GM18868 (cell line): ENCODE measurements at regions not wholly inside any gene's neighbourhood (a gene's known extent, or its start where the extent isn't known, plus 50 kb on each side); places are given as distances from the start of the nearest gene placed in this dataset.

ENCODE experiments used
- ATAC-seq: cut with Tn5 transposase; IDR thresholded peaks from one replicate; pipeline ENCODE4 v1.9.1; 2021; ENCODE audit warnings: mild to moderate bottlenecking, moderate library complexity; ENCODE audit not compliant: unreplicated experiment

DNA sequence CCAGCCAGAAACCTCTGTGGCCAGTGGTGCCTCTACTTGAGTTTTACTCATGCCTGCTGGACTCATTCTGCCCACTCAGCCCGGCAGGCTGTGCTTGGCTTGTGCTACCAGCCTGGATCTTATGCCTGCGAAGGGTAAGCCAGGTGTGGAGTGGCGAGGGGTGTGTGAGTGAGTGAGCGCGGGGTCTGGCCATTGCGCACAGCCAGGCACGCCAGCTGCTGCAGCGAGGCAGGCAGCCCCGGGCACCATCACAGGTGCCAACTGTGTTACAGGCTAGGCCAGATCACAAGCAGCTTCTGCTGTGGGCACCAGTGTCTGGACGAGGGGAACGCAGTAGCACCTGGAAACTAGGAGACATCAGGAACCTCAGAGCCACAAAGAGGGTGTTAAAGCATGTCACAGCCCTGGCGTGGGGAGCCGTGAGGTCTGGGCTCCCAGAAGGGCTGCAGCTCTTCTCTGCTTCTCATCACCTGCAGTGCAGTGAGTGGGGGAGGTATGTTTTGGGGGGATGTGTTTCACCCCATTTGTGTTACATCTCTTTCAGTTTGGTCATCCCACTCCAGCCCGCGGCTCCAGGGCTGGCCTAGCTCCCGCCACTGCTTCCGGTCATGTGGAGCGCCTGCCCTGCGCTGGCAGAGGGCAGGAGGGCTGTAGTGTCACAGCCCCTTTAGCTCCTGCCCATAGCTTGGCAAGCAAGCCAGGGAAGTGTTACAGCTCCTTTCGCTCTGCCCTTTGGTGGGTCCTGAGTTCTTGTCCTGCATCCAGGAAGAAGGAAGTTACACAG, 379.7 kb upstream of the IMPG1 start:
- no peak for ATAC-seq

DNA sequence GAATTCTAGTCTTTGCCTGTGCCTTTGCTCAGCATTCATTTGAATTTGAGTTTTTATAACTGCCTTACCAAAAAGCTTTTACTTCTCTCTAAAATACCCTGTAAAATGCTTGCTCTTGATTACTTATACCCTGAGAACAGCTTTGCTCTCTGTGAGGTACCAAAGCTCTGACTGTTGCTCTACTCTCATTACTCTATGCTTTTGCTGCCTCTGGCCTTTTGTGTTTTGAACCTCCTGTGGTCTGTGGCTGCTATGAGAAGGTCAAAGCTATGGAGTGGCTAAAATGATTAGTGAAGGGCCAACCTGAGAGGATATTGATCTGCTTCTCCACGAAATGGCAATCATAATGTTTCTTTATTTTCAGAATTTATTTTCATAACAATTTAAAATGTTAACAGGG, 375.6 kb upstream of the IMPG1 start:
- ATAC-seq, result no peak

DNA sequence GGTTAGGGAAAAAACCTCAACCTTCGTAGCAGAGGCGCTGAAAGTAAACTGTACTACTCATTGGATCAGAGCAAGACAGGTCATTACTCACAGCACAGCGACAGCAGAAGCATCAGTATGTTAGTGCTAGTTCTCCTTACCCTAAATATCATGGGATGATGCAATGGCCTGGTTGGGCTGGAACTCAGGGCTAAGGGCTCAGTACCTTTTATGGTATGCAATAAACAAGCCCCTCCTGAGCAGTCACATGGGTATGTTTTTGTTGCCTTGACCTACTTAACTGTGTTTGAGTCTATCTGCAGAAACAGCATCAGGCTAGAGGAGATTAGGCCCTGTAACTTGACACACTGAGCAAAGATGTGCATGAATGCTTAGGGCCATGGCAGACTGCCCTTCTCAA, 369.4 kb upstream of the IMPG1 start:
- no peak for ATAC-seq

DNA sequence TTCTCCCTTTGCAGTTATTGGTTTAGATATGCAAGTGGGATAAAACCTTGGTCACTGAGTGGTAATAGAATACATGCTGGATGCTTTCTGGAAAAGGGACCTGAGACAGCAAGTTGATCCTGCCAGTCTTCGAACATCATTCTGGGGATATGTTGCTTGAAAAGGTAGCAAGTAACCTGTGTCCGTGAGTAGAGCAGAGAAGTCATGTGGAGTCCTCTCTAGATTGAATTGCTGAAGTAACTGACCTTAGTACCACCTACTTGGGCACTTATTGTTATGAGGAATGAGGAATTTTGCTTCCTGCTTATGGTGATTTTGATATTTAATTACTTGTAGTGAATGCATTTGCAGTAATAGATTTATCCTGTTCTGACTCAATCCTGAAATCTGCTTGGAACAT, 367.3 kb upstream of the IMPG1 start:
- no peak for ATAC-seq

DNA sequence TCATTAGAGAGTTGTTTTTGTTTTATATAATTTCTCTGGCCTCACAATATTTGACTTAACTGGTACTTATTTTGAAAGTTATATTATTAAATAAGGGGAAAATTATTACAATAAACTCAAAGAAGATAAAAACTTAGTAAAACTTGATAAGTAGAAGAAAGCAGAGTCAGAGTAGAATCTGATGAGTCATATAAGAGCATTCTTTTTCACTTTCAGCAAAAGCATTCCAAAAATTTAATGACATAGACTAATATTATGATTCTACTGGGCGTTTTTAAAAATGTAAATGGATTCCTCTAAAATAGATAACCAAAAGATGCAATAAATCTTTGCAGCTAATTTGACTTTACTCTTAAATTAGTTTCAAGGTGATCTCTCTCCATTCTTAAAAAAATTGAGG, 366.3 kb upstream of the IMPG1 start:
- ATAC-seq, result no peak

DNA sequence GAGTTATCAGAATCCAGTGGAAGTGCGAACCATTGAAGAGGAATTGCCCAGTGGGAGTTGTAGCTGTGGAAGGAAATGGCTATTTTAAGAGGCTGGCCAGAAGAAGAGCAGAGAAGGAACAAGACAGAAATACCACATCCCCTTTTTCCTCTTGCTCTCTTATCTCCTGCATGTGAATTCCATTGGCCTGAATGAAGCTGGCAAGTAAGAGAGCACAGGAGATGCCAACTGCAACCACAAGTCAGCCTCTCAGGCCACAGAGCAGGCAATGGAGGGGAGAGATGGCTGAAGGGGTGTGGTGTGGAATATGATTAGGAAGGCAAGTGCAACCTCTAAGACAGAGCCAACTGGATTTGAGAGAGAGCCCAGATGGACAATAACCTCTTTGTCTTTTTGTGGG, 362.7 kb upstream of the IMPG1 start:
- no peak for ATAC-seq

DNA sequence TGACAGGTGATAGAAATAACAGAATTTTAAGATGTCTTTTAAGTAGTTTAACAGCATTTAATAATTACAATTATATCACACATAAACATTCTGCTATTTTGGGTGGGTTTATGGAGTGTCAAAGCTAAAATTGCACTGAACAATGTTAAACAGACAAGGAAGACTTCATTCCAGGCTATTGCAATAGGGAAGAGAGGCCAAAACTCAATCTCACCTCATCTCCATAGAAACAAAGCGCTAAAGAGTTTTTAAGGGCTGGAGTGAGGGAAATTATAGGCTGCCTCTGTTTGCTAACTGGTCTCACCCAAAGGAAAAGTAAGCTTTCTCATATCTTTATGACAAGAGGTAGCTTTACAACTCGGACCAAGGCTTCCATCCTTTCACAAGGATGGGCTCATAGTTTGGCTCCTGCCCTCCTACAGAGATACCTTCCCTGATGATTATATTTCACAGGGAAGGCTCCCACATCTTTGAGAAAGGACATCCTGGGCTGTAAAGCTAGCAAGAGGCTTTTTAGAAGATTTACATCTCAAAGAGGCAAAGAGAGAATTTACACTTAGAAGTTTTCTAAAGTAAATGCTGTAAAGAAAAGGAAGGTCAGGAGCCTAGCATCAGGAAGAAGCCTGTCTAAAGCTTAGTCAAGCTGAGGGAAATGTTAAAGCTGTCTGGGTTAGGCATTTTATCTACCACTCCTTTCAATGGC, 350.2 kb upstream of the IMPG1 start:
- no peak for ATAC-seq

DNA sequence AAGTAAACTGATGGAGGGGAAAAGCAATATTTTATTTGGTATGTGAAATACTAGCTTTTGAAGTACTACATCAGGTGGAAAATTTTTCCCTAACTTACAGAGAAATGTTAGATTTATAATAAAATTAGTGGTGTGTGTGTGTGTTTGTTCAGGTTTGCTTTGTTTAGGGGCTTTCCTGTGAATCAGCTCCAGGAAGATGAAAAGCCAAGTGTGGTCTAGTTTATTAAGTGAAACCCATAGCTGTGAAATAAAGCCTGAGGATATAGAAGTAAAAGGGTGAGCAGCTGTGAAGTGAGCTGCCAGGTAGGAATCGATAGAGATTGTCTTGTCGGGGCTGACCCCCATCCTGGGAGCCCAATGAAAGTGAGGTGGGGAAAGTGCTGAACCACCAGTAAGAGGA, 347.6 kb upstream of the IMPG1 start:
- ATAC-seq, result peak; percentile 87

DNA sequence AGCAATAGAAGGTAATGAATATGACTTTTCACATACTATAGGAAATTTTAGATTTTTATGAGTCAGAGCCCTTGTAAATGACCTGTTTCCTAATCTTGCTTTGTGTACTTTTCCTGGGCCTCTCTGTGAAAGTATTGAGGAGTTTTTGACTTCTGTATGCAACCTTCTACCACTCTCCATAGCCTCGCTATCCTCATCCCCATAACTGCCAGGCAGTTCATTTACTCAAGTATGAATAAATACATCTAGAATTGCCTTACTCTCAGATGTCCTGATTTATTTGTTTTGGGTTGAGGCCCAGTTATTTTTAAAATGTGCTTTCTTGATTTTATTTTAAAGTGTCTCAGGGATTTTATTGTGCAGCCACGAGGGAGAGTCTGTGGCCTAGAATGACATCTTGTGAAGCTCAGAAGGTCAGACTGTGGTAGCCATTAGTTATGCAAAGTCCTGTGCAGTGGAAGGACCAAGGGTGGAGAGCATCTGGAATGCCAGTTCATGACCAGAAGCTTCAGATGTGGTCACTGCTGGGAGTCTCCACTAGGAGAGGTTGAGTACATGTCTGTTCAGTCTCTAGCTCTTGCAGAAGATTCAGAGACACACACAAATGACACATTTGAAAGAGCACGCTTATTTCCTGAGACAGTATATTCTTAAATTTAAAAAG, 346.2 kb upstream of the IMPG1 start:
- no peak for ATAC-seq

DNA sequence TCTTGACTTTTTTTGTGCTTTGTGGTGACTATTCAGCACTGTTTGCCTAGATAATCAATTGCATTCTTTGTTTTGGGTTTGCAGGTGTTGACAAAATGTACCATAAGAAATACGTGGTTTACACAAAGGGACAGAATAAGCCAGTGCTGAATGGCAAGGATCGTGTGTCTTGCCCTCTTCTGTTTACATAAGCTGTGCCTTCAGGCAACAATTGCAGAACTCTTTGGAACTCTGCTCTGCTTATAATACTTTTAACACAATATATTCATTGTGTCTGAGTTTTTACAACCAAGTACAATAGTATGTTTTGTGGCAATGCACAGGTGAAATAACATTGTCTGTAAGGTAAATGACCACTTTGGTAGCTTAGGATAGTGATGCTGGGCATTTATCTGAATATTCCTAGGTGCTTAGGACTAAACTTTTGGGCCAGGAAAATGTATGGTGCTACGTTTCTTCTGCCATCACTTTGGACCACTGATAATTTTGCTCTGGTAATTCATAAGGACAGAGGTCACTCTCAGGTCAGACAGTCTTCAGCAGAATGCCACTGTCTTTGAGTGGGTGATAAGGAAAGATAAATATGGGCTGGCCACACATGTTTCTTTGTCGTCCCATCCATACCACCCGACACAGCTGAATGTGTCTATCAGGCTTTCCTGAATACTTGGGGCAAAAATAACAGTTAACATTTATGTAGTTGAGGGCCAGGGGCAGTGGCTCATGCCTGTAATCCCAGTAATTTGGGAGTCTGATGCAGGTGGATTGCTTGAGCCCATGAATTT, 344.6 kb upstream of the IMPG1 start:
- ATAC-seq, result no peak

DNA sequence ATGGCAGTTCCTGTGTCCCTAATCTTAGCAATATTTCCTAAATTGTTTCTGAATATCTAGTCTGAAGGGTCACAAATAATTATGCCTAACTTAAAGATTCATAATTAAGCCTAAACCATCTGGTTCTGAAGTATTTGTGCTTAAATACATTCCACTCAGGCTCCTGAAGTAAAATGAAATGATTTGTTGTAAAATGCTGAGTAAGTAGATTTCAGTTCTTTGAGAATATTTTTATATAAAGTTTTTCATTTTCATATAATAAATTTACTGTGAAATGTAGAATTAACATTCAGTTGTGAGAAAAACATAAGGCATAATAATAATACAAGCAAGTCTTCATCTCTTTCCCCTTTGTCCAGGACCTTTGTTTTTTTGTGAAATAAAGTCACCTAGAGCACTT, 330.6 kb upstream of the IMPG1 start:
- ATAC-seq, result no peak

DNA sequence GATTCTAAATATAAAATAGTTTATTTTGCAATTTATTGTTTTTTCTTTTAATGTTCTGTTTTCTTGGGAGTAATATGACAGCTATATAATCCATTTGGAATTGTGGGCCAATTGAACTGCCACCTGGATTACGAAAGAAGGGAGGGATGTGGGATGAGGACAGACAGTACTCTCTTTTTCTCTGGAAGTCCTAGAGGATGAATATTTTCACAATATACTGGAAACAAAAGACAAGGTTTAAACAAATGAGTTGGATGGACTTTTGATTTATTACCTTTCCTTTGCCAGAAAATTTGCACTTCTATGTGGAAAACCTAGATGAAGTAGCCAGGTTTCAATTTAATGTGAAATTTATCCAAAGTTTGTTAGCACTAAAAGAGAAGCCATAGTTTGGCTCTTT, 325.5 kb upstream of the IMPG1 start:
- ATAC-seq, result no peak

DNA sequence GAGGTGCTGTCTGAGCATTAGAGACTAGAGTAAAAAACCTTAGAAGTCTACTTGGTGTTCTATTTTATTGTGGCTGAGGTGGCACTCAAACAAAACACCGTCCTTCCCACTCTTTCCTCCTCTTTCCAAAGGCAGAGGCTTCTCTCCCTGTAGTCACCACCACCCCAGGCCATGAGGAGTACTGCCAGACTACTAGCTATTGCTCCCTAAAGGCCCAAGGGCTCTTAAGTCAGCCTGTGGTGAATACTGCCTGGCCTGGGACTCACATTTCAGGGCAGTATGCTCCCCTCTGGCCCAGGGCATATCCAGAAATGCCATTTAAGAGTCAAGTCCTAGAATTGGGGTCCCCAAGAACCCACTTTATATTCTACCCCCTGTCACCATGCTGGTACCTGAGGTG, 309.7 kb upstream of the IMPG1 start:
- no peak for ATAC-seq

DNA sequence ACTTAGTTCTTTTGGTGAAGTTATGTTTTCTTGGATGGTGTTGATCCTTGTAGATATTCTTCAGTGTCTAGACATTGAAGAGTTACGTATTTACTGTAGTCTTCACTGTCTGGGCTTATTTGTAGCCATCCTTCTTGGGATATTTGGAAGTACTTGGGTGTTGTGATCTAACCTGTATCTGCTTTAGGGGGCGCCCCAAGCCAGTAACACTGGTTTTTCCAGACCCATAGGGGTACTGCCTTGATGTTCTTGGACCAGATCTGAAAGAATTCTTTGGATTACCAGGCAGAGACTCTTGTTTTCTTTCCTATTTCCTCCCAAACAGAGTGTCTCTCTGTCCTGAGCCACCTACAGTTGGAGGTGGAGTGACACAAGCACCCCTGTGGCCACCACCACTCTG, 309.1 kb upstream of the IMPG1 start:
- no peak for ATAC-seq

DNA sequence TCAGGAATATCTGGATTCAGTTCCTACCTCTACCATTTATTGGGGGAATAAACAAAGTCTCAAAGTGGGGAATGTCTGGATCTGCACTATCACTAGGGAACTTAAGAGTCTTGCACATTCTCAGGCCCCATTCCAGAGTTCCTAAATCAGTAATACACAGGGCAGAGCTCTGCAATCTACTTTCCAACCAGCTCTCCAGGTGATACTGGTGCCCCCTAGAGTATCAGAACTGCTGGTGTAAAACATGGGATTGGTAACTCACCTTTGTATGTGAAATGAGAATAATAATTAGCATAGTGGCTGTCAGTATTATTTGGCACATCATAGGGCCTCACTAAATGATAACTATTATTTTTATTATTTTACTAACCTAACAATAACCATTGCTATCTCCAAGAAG, 278.8 kb upstream of the IMPG1 start:
- ATAC-seq, result no peak

DNA sequence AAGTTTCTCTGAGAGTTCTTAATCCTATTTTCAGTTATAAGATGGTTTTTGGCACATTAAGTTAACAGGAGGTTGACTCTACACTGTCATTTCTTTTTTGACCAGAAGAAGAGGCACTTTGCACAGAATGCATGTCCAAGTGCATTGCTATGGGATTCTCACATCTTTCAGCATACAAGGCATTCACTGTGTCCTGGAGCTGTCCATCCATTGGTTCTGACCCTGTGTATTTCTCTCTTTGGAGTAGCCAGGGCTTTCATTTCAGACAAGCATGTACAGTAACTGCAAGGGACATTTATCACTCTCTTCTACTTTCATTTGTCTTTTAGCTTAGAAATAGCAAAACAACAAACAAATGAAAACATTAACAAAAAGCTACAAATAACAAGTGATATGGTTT, 275.1 kb upstream of the IMPG1 start:
- ATAC-seq, result no peak

DNA sequence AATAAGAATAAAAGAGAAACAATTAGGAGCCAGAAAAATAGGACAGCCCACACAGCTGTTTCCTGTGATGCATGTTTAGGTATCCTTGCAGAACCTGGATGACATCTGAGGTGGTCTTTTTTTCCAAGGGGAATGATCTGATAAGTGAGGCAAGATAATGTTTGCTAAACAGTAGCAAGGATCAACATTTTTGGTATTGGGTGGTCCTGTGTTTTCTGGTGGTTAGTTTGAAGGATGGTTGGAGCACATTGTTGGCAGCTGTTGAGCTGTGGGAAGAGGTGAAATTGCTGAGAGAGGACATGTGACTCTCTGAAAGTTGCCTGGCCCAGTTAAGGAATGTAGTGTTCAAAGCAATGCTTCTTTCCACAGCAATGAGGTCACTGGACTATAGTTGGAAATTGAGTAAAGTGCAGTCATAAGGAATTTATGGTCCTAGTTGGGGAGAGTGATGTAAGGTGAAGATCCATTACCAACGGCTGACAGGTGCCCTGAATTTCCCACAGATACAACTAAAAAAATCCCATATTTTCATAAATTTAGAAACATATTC, 270.2 kb upstream of the IMPG1 start:
- no peak for ATAC-seq

DNA sequence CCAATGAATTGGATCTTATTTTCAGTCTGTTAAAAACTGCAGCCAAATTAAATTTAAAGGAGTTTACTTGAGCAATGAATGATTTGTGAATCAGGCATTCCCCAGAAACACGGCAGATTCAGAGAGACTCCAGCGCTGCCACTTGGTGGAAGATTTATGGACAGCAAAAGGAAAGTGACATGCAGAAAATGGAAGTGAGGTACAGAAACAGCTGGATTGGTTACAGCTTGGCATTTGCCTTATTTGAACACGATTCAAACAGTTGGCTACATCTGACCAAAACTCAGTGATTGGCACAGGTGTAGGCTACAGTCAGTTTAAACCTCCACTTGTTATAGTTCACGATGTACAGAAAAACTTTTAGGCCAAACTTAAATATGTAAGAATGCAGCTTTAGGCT, 257.6 kb upstream of the IMPG1 start:
- no peak for ATAC-seq

DNA sequence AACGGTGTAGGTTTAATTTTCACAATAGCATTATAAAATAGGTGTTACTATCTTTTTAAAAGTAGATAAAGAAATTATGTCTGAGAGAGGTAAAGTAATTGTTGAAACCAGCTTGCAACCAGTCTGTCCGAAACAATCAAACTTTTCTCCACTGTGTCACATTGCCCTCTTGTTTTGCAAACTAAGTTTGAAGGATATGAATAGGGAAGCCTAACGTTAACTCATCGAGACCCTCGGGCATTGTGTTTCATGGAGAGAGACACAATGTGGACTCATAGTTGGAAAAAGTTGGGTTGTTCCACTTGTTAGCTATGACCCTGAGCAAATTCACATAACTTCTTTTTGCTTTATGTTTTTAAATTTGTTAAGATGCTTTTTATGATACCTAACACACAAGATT, 254.4 kb upstream of the IMPG1 start:
- ATAC-seq, result no peak
